Right atrium auricular region (tissue), 2 donors: ENCODE measurements at regions not wholly inside any gene's neighbourhood (a gene's known extent, or its start where the extent isn't known, plus 50 kb on each side); places are given as distances from the start of the nearest gene placed in this dataset.

Experiments used
- DNase-seq: peaks from one replicate; pipeline ENCODE4 v3.0.0-alpha.2; 2019; ENCODE audit warnings: low spot score
- H3K27ac ChIP-seq, 2 donors: fragments of 200-600 bp; sonication (generic); 1 replicate in 1 of 2; 2 replicates in 1 of 2; pipeline ENCODE4 v1.5.1; 2016 to 2019
- H3K27me3 ChIP-seq, 2 donors: fragments of 200-600 bp; sonication (generic); one replicate each; pipeline versions ENCODE4 v1.5.1 to v1.6.0; 2017 to 2019
- H3K36me3 ChIP-seq: fragments of 200-600 bp; sonication (generic); one replicate; pipeline ENCODE4 v1.5.1; 2016
- H3K4me1 ChIP-seq, 2 donors: fragments of 200-600 bp; sonication (generic); one replicate each; pipeline versions ENCODE4 v1.5.1 to v1.6.0; 2017 to 2019
- H3K4me3 ChIP-seq, 2 donors: fragments of 200-600 bp; sonication (generic); 1 replicate in 1 of 2; 2 replicates in 1 of 2; pipeline ENCODE4 v1.5.1; 2017 to 2019; ENCODE audit warnings: mild to moderate bottlenecking in 1 of 2, moderate library complexity in 1 of 2
- H3K9me3 ChIP-seq, 2 donors: fragments of 200-600 bp; sonication (generic); one replicate each; pipeline ENCODE4 v1.5.1; 2019
- CTCF ChIP-seq, 2 donors: fragments of 200-600 bp; sonication (generic); IDR thresholded peaks; one replicate each; pipeline ENCODE4 v1.5.1; 2019; ENCODE audit warnings: antibody characterized with exemption in 2 of 2

GRCh38 chr3:64891021-64891420, 203.2 kb upstream of the ADAMTS9 start:
- Histone ChIP-seq H3K4me1 (peaks cover 0 to 38% of the 10 kb centered on the region in 2 donors), H3K36me3 (no peaks in the 10 kb centered on the region), H3K27me3 (no peaks in the 10 kb centered on the region), H3K9me3 (no peaks in the 10 kb centered on the region), H3K27ac (peak overlapping the region; percentile 23 to 31), H3K4me3 (no peak overlapping the region)
- no peak for DNase-seq
- TF ChIP-seq CTCF (IDR thresholded peaks at IDR 0.05), result no peak

- no peak for TF ChIP-seq CTCF (IDR thresholded peaks at IDR 0.05)
- no peaks in the 10 kb centered on the region for H3K27me3 ChIP-seq
- H3K9me3 ChIP-seq, result no peaks in the 10 kb centered on the region
- H3K4me3 ChIP-seq, result no peak overlapping the region
- DNase-seq, result no peak
- no peaks in the 10 kb centered on the region for H3K36me3 ChIP-seq
- peak overlapping the region; percentile 23 to 31 for H3K27ac ChIP-seq
- H3K4me1 ChIP-seq, result peaks cover 0 to 32% of the 10 kb centered on the region in 2 donors
These were observed 202.7 kb upstream of the ADAMTS9 start for GRCh38 chr3:64890466-64890865.

GRCh38 chr3:64890006-64890405, 202.2 kb upstream of the ADAMTS9 start:
- no peak overlapping the region for H3K4me3 ChIP-seq
- DNase-seq, result no peak
- TF ChIP-seq CTCF (IDR thresholded peaks at IDR 0.05), result no peak

GRCh38 chr3:64888840-64889392, 201.1 kb upstream of the ADAMTS9 start:
- peak overlapping the region; percentile 28 to 41 for H3K27ac ChIP-seq

More at GRCh38 chr3:64890006-64890405, 202.2 kb upstream of the ADAMTS9 start:
- Histone ChIP-seq H3K27ac (peak overlapping the region; percentile 23 to 31), H3K36me3 (no peaks in the 10 kb centered on the region), H3K9me3 (no peaks in the 10 kb centered on the region), H3K27me3 (no peaks in the 10 kb centered on the region), H3K4me1 (peaks cover 0 to 29% of the 10 kb centered on the region in 2 donors)

GRCh38 chr3:64888165-64888564, 200.4 kb upstream of the ADAMTS9 start:
- no peak overlapping the region for H3K27ac ChIP-seq
- no peaks in the 10 kb centered on the region for H3K36me3 ChIP-seq
- no peak for TF ChIP-seq CTCF (IDR thresholded peaks at IDR 0.05)
- H3K9me3 ChIP-seq, result no peaks in the 10 kb centered on the region
- H3K4me3 ChIP-seq, result no peak overlapping the region
- peaks cover 0 to 23% of the 10 kb centered on the region in 2 donors for H3K4me1 ChIP-seq
- no peaks in the 10 kb centered on the region for H3K27me3 ChIP-seq
- DNase-seq, result no peak

More at GRCh38 chr3:64888840-64889392, 201.1 kb upstream of the ADAMTS9 start:
- Histone ChIP-seq H3K9me3 (no peaks in the 10 kb centered on the region), H3K27me3 (no peaks in the 10 kb centered on the region), H3K4me3 (no peak overlapping the region), H3K4me1 (peaks cover 0 to 24% of the 10 kb centered on the region in 2 donors), H3K36me3 (no peaks in the 10 kb centered on the region)
- no peak for DNase-seq
- no peak for TF ChIP-seq CTCF (IDR thresholded peaks at IDR 0.05)

GRCh38 chr3:64885055-64885454, 197.3 kb upstream of the ADAMTS9 start:
- no peak for DNase-seq
- peaks cover 0 to 17% of the 10 kb centered on the region in 2 donors for H3K4me1 ChIP-seq
- no peaks in the 10 kb centered on the region for H3K9me3 ChIP-seq
- H3K27ac ChIP-seq, result peak overlapping the region; percentile 32
- H3K36me3 ChIP-seq, result no peaks in the 10 kb centered on the region
- H3K4me3 ChIP-seq, result no peak overlapping the region
- no peaks in the 10 kb centered on the region for H3K27me3 ChIP-seq
- no peak for TF ChIP-seq CTCF (IDR thresholded peaks at IDR 0.05)
